SIG-M5 treated with dmso at 0.1 percent for 504 hours (cell line): ENCODE measurements at regions not wholly inside any gene's neighbourhood (a gene's known extent, or its start where the extent isn't known, plus 50 kb on each side); places are given as distances from the start of the nearest gene placed in this dataset.

Source experiments
- DNase-seq: peaks from one replicate; lab custom pipeline; 2025; ENCODE audit not compliant: unreplicated experiment; lab: John Stamatoyannopoulos, UW

DNA sequence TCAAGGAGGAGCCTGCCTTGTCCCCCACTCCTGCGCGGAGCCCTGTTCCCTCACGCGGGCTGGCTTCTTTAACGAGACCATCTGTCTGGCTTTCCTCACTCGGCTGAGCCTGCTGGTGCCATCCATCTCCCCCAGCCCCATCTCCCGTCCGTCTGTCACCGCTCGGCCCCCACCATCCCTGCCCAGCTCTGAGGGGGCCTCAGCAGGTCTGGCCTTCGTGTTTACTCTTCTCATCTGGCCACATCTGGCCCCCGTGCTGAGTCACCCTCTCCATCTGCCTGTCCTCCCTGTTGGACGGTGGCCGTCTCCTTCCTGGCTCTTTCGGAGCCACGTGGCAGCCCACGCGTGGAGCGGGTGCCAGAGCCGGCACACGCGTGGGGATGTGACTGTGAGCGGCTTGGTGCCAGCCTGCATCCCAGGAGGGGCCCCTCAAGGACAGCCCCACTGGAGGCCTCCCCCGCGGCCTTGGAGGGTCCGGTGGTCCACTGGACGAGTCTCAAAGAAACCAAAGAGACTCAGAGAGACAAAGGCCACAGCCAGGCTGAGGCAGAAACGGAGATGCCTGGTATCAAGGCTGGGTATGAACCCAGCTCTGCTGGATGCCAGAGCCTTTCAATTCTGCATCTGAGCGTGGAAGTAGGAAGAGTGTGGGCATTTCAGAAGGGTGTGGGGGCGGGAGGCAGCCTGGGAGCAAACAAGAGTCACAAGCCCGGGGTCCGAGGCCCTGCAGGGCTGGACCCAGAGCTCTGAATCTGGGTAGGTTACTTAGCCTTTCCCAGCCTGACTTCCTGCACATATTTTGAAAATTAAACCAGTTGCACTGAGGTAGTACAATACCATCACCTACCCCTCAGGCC is 76.7 kb upstream of the UNC5A start:
- no peak for DNase-seq

DNA sequence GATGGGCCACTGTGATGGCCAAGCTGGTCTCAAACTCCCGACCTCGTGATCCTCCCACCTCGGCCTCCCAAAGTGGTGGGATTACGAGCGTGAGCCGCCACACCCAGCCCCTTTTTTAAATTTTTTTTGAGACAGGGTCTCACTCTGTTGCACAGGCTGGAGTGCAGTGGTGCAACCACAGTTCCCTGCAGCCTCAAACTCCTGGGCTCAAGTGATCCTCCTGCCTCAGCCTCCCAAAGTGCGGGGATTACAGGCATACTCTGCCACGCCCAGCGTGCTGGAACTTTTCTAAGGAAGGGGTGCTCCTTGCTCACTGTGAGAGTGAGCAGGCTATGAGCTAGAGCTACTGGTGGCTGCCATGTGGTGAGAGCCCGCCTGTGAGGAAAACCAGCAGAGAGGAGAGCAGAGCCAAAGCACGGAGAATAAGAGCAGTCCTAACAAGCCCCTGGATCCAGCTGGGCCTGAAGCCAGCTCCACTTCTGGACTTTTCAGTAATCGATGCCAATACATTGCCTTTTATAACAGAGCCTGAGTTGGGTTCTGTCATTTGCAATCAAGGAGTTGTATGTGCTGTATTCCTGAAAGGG is 75.5 kb upstream of the UNC5A start:
- no peak for DNase-seq

DNA sequence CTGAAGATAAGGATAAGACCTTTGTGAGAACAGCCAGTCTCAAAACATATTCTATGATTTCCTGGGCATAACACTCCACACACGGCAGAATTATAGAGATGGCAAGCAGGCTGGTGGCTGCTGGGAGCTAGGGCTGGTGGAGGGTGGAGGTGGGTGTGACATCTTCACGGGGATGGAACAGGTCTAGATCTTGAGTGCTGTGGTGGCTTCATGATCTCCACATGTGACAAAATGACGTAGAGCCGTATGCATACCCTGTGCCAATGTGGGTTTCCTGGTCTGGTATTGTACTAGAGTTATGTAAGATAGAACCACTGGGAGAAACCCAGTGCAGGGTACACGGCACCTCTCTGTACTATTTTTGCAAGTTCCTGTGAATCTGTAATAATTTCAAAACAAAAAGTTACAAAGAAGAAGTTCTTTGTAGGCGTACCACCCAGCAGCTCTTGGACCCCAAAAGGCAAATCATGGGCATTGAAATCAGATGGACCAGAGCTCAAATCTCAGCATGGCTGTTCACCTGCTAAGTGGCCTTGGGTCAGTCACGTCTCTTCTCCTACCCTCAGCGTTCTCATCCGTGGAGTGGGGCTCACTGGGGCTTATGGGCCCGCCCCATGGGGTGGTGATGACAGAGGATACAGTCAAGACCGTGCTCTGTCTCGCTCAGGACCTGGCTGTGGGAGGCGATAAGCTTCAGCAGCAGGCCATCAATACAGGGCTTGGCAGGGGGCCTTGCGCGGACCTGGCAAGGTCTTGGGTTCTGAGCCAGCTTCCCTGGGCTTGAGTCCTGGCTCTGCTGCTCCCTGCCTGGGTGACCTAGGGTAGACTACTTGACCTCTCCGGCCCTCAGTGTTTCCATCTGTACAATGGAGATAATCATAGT is 74.7 kb upstream of the UNC5A start:
- no peak for DNase-seq

DNA sequence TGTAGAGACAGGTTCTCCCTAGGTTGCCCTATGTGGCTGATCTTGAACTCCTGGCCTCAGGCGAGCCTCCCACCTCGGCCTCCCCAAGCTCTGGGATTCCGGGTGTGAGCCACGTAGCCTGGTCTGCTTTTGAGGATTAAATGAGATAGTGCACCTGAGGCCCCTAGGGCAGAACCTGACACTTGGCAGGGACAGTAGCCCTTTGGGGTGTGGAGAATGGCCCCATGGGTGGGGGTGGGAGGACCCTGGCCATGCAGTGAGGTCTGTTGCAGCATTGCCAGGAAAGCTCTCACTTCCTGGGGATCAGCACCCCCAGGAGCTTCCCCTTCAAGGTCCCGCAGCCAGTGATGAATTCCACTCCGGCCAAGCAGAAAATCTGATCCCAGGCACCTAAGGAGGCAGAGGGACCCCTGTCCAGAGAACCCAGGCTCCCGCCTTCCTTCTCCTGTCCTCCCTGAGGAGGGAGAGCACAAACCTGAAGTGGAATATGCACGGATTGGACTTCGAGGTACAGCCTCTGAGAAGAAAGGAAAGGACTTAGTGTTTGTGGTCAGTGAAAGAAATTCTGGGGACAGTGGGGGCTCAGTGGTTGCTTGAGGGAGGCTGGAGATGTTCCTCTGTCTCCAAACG is 73.9 kb upstream of the UNC5A start:
- no peak for DNase-seq

DNA sequence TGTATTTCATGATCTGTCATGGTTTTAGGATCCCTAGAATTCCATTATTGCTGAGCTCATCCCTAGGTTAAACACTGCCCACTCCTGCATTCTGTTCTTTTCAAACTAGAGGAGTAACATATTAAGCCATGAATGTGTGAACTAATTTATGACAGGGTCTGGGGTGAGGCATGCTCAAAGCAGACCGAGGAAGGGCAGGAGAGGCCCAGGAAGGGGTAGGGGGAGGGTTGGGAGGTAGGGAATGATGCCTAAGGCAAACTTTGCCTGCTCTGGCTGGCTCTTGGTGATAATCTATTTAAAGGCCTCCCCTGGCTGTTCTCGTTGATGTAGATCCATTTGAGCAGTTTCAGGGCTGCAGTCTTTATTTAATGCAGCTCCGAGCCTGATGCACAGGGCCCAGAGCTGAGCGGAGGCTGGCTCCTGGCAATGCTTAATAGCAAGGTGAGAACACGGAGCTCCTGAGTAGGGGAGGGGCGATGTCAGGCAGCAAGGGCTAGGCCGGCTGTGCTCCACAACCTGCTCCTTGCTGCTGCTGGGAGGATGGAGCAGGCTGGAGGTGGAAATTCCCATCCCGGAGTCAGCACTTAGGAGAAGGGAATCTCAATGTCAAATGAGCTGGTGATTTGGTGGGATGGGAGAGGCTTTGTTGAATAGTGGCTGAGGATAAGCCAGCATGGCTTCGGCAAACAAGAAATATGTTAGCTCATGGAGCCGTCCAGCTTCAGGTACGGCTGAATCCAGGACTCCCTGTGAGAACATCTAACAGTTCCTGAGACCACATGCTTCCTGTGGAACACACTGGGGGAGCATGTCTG is 73.2 kb upstream of the UNC5A start:
- DNase-seq = no peak

DNA sequence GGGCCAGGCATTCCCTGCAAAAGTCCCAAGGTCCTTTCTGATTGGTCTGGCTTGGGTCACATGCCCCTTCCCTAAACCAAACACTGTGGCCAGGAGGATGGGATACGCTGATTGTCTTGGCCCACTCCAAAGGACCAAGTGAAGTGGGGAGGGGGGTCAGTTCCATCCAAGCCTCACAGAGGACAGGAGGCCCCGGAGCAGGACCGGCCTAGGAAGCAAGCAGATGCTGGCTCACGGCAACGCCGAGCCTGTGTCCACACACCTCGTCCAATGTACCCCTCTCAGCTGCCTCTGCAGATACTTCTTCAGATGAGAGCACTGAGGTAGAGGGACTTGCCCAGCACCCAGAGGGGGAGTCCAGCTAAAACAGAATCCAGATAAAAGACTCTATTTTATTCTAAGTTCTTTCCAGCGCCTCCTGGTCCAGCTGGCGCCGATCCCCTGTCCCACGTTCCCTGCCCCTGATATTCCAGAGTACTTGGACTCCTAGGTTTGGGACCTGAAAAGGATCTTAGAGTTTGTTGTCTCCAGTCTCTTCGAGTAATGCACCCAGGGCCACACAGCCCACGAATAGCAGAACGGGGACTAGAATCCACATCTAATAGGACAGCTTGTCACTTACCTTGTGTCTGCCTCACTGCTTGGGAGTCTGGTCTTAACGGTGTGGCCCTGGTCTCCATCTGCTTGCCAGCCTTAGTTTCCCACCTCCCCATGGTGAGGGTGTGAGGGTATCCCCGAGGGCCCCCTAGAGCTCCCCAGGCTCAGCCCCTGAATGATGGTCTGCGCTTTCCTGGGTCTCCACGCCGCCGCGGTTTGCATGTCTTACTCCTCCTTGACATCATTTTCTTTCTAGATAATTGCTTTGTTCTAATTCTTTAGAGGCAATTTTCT is 72.4 kb upstream of the UNC5A start:
- DNase-seq = no peak

DNA sequence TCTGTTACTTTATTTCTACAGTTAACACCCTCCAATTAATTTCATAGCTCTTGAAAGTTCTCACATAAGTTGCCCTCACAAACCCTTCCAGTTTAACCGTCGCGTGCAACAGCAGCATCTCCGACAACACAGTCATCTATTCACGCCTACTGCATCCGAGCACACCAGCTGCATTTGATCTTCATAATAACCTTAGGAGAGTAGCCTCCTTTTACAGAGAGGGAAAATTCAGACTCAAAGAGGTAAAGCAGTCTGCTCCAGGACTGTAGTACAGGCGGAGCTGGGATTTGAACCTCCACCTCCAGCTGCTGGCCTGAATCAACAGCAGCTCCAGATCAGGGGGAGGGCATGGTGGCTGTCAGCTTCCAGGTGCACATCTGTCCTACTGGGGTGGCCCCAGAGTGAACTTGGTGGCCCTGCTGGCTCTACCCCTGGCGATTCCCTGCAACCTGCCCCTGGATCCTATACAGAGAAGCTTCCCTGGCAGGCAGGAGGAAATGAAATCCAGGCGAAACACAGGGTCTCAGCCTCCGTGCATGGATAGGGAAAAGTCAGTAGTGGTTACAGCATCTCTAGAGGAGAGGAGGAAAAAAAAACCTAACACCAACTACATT is 71.6 kb upstream of the UNC5A start:
- no peak for DNase-seq

DNA sequence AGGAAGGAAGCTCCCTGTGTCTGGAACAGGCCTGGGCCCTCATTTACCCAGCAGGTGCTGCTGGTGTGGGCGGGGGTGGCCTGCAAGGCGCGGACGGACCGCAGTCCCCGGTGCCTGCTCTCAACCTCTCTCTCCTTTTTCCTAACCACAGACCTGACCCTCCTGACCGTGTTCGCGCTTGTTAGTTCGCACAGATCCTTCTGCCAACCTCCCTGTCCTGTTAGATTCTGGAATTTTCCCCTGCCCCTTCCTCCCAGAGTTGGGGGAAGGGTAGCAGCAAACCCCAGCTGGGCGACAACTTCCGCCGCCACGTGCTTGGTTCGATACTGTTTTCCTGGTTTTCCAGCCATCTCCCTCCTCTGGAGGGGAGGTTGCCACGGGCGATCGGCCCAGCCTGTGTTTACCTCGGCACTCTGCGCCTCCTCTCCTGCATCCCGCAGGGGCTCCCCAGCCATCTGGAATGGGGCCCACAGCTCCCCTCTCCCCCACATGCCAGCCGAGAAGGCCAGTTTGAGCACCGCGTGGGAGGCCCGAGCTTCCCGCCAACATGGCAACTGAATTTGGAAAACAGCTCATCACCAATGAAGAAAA is 70.8 kb upstream of the UNC5A start:
- DNase-seq = no peak

DNA sequence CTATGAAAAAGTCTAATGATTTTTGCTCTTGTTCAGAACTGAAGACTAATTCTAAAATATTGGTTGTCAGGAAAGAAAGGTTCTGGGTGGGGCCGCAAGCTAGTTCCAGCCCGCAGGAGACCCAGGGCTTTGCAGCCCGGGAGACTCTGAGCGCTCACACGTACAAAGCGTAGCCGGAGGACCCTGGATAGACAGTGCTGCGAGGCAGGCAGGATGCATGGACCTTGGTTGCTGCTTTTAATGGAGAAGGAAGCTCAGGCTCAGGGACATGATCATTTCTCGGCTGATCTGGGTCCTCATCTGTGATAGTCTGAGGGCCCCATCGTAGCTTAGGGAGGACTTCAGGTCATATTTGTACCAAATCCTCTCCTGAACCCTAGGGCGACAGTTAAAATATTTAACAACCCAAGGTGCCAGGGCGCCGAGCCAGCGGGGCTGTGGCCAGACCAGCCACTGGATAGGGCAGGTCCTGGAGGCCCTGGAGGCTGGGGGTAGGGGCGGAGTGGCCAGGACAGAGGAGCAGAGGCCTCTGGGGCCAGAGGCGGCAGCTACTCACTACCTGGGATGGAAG is 70.1 kb upstream of the UNC5A start:
- no peak for DNase-seq

DNA sequence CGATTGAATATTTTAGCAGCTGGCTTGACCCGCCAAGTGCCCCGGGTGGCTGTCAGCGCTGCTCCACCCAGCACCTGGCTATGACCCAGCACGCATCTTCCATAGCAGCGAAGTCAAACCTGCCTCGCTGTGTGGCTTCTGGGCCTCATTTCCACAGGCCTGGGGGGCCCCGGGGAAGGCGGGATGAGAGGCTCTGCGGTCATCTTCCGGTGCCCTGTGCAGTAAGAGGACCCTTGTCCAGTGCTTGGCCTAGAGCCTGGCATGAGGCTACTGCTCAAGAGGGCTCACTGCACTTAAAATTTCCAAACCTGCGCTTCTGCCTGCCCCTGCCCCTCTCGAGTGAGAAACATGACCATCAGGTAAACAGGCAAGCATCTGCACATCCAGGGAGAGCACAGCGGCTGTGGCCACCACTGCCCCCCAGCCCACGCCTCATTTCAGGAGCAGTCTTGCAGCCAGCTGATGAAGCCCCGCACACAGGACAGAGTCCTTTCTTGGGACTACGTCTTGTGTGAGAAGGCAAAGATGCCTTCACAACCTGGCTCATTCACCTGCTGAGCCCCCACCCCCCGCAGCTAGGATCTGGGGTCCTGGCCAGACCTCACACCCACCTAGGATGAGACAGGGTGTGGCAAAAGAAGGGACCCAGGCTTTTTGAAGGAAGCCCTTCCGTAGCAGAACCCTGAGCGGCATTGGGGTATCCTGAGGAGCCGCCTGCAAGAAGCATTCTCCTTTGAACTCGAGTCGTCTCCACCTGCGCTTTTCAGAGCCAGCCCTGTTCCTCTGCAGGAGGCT is 69.5 kb upstream of the UNC5A start:
- DNase-seq = no peak

DNA sequence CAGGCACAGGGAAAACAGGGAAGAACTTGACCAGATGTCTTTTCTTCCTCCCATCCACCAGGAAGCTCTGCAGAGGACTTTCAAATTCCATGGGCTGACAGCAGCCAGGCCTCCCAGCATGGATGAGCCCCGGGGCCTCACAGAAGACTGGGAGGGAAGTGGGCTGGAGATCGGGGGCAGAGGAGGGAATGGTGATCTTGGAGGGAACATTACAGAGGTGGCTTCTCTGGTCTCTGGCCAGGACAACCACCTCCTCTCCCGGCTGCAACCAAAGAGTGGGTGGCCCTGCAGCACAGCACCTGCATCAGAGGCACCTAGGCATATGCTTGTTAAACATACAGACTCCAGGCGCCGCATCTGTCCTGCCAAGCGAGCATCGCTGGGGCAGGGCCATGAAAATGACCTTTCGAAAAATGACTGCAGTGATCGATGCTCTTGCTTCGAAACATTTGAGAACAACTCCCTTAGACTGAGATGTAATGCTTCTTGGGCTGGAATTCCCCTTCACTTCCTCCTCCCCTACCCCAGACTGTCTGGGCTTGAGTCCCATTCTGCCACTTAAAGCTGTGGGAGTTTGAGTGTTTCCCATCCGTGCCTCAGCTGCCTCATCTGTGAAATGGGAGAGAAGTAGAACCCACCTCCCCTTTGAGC is 68.7 kb upstream of the UNC5A start:
- no peak for DNase-seq

DNA sequence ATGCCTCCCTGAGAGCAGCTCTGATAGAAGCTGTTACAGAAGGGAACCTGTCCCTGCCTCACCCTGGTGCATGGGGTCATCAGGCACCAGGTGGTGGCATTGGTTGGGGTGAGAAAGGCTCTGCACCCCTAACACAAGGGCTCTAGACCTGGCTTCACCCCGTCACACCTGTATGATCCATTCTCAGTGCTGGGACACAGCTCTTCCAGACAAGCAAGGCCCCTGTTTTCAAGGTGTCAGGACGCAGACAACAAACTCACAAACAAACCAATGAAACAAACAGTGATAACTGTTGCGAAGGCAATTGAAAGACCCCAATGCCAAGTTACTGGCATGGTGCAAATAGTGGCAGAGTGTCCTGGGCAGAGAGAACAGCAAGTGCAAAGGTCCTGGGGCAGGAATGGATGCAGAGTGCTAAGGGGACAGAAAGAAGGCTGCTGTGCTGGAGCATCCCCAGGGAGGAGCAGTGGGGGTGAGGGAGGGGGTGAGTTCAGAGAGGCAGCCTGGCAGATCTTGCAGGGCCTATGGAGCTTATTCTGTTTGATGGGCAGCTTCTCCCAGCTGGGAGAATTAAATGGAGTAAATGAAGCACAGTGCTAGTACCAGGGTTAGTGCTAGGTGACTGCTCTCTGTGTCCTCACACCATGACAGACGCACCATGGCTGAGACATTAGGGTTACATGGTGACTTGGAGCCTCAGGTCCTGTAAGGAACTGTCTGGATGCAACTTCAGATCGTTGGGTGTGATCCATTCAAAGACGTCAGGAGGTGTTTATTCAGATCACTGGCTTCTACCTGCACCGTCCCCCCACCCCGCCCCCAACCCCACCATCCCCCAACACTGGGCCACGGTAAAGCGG is 67.9 kb upstream of the UNC5A start:
- no peak for DNase-seq

DNA sequence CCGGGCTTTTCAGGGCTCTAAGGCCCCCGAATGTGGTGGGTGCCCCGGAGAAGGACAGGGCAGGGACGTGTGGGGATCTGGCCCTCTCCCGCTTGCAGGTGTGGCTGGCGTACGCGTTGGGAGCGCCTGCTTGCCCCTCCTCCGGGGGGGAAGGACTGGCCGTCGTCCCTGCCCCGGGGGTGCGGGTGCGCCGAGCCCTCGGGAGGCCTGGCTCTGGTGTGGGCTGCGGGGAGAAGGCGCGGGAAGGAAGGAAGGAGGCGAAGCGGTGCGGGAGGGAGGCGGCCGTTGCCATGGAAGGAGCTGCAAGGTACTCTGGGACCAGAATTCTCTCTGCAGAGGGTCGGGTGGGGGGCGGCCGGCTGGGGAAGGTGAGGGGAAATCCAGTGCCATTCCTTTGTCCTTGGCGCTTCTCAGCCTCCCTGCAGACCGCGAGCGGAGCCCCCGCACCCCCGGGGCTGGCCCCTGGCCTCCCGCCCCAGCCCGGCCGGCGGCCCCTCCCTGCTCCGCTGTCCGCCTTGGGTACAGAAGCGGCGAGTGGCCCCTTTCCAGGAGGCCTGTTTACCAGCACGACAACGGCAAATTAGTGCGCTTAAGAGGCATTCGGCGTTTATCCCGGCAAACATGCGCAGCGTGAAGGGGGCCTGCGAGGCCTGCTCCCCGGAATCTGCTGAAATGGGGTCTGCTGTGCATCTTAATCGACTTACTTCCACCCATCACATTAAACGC is 67.1 kb upstream of the UNC5A start:
- no peak for DNase-seq

DNA sequence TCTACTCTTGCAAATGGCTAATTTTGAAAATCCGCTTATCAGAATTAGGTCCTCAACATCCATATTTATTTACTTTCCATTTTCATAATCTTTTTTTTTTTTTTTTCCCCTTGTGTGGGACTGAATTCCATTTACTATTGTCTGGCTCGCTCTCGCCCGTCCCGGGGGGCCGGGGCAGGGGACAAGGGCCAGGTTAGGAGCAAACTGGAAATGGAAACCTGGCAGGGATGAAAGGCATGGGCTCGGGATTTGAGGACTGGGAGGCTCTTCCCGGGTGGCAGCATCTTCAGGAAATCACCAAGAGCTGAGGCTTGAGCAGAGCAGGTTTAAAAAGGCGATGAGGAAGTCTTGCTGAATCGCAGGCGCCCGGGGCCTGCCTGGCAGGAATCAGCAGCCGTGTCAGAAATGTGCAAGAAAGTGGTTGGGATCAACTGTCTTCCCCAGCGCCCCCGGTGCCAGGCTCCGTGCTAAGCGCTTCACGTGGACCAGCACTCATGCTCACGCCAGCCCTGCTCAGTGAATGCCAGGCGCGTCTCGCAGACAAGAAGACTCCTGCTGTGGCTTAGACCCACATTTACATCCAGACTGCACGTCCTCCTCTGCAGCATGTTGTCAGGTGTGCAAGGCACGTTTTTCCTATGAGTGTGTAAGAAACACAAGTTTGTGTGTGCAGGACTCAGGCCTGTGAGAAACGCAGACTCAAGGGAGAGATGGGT is 66.3 kb upstream of the UNC5A start:
- DNase-seq = no peak

DNA sequence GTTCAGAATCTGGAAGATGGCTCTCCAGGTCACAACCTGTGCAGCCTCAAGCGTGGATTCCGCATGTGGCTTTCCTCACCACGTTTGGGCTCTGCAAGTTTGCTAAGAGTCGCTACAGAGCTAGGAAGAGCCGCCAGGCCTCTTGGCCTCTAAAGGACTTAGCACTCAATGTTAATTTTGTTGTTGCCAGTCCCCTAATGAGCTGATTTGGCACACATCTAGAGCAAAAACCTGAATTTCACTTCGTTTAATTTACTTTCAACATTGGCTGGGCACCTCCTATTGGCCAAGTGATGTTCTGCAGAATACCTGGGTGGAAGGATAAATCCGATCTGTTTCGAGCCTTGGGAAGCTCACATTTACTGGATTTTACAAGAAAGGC is 65.8 kb upstream of the UNC5A start:
- DNase-seq = no peak
